ENCODE measurements at regions not wholly inside any gene's neighbourhood (a gene's known extent, or its start where the extent isn't known, plus 50 kb on each side); places are given as distances from the start of the nearest gene placed in this dataset.

- Histone ChIP-seq H3K9me2 (replicated peaks; ENCODE audit: control insufficient read depth, low read length) (no peaks in the 10 kb centered on the region), H3K36me3 (ENCODE audit: control insufficient read depth, low read length) (no peaks in the 10 kb centered on the region), H3K27ac (ENCODE audit: low read depth, low read length) (no peak overlapping the region), H3K79me2 (ENCODE audit: control insufficient read depth, low read length) (no peaks in the 10 kb centered on the region), H3F3A (ENCODE audit: control insufficient read depth, insufficient read depth) (no peaks in the 10 kb centered on the region), H3K4me2 (ENCODE audit: low read length) (no peak overlapping the region), H3K4me1 (ENCODE audit: control insufficient read depth, low read length) (no peaks in the 10 kb centered on the region), H3K9me3 (ENCODE audit: control insufficient read depth, insufficient read depth, low read length) (no peaks in the 10 kb centered on the region), H3K4me3 (ENCODE audit: low read length) (no peak overlapping the region), H4K20me1 (ENCODE audit: control insufficient read depth, insufficient read depth, low read depth, low read length) (no peaks in the 10 kb centered on the region), H3K27me3 (ENCODE audit: control insufficient read depth, low read length) (no peaks in the 10 kb centered on the region)
- TF ChIP-seq EZH2phosphoT487 (IDR thresholded peaks at IDR 0.05; ENCODE audit: borderline replicate concordance, low read length), result no peak
Measured at GRCh38 chr16:73163238-73163815, 115.4 kb upstream of the ZFHX3 start.

GRCh38 chr16:73161977-73162376, 114.0 kb upstream of the ZFHX3 start:
- Histone ChIP-seq H3K9me3 (ENCODE audit: control insufficient read depth, insufficient read depth, low read length) (no peaks in the 10 kb centered on the region), H3F3A (ENCODE audit: control insufficient read depth, insufficient read depth) (no peaks in the 10 kb centered on the region), H3K9me2 (replicated peaks; ENCODE audit: control insufficient read depth, low read length) (no peaks in the 10 kb centered on the region), H3K79me2 (ENCODE audit: control insufficient read depth, low read length) (no peaks in the 10 kb centered on the region), H3K4me2 (ENCODE audit: low read length) (no peak overlapping the region), H4K20me1 (ENCODE audit: control insufficient read depth, insufficient read depth, low read depth, low read length) (no peaks in the 10 kb centered on the region), H3K27me3 (ENCODE audit: control insufficient read depth, low read length) (no peaks in the 10 kb centered on the region), H3K4me3 (ENCODE audit: low read length) (no peak overlapping the region), H3K4me1 (ENCODE audit: control insufficient read depth, low read length) (no peaks in the 10 kb centered on the region), H3K27ac (ENCODE audit: low read depth, low read length) (no peak overlapping the region), H3K36me3 (ENCODE audit: control insufficient read depth, low read length) (no peaks in the 10 kb centered on the region)
- TF ChIP-seq EZH2phosphoT487 (IDR thresholded peaks at IDR 0.05; ENCODE audit: borderline replicate concordance, low read length) (no peak), CTCF (IDR thresholded peaks at IDR 0.05; ENCODE audit: low read depth, low read length, poor library complexity, severe bottlenecking) (no peak)

- Histone ChIP-seq H3K4me1 (ENCODE audit: control insufficient read depth, low read length) (peaks cover 2% of the 10 kb centered on the region), H3K27me3 (ENCODE audit: control insufficient read depth, low read length) (no peaks in the 10 kb centered on the region), H3K79me2 (ENCODE audit: control insufficient read depth, low read length) (no peaks in the 10 kb centered on the region), H3F3A (ENCODE audit: control insufficient read depth, insufficient read depth) (no peaks in the 10 kb centered on the region), H3K4me2 (ENCODE audit: low read length) (no peak overlapping the region), H3K4me3 (ENCODE audit: low read length) (no peak overlapping the region), H4K20me1 (ENCODE audit: control insufficient read depth, insufficient read depth, low read depth, low read length) (no peaks in the 10 kb centered on the region), H3K27ac (ENCODE audit: low read depth, low read length) (no peak overlapping the region), H3K36me3 (ENCODE audit: control insufficient read depth, low read length) (no peaks in the 10 kb centered on the region), H3K9me3 (ENCODE audit: control insufficient read depth, insufficient read depth, low read length) (no peaks in the 10 kb centered on the region), H3K9me2 (replicated peaks; ENCODE audit: control insufficient read depth, low read length) (no peaks in the 10 kb centered on the region)
- TF ChIP-seq CTCF (IDR thresholded peaks at IDR 0.05; ENCODE audit: low read depth, low read length, poor library complexity, severe bottlenecking), result no peak
- no peak for TF ChIP-seq EZH2phosphoT487 (IDR thresholded peaks at IDR 0.05; ENCODE audit: borderline replicate concordance, low read length)
Measured at GRCh38 chr16:73159296-73159695, 111.4 kb upstream of the ZFHX3 start.

- no peak for TF ChIP-seq CTCF (IDR thresholded peaks at IDR 0.05; ENCODE audit: low read depth, low read length, poor library complexity, severe bottlenecking)
- no peak for TF ChIP-seq EZH2phosphoT487 (IDR thresholded peaks at IDR 0.05; ENCODE audit: borderline replicate concordance, low read length)
- Histone ChIP-seq H3K9me3 (ENCODE audit: control insufficient read depth, insufficient read depth, low read length) (no peaks in the 10 kb centered on the region), H3K4me2 (ENCODE audit: low read length) (no peak overlapping the region), H3K4me1 (ENCODE audit: control insufficient read depth, low read length) (peaks cover 6% of the 10 kb centered on the region), H3K4me3 (ENCODE audit: low read length) (no peak overlapping the region), H3F3A (ENCODE audit: control insufficient read depth, insufficient read depth) (no peaks in the 10 kb centered on the region), H3K27ac (ENCODE audit: low read depth, low read length) (no peak overlapping the region), H3K36me3 (ENCODE audit: control insufficient read depth, low read length) (no peaks in the 10 kb centered on the region), H3K79me2 (ENCODE audit: control insufficient read depth, low read length) (no peaks in the 10 kb centered on the region), H3K27me3 (ENCODE audit: control insufficient read depth, low read length) (no peaks in the 10 kb centered on the region), H3K9me2 (replicated peaks; ENCODE audit: control insufficient read depth, low read length) (no peaks in the 10 kb centered on the region), H4K20me1 (ENCODE audit: control insufficient read depth, insufficient read depth, low read depth, low read length) (no peaks in the 10 kb centered on the region)
Measured at GRCh38 chr16:73157861-73158260, 109.9 kb upstream of the ZFHX3 start.

All from DOHH2 (cell line).